ENCODE measurements at regions not wholly inside any gene's neighbourhood (a gene's known extent, or its start where the extent isn't known, plus 50 kb on each side); places are given as distances from the start of the nearest gene placed in this dataset.

GRCh38 chr5:74476819-74477453, 163.6 kb downstream of the ENC1 start:
- no peak for TF ChIP-seq CTCF (IDR thresholded peaks at IDR 0.05; ENCODE audit: extremely low read depth in 1 of 2, insufficient read depth in 1 of 2, low read depth in 1 of 2, low read length in 2 of 2)
- no peak for TF ChIP-seq POLR2A (IDR thresholded peaks at IDR 0.05; ENCODE audit: low read depth, low read length)

Data from endothelial cell of umbilical vein (primary cell).